ENCODE measurements at regions not wholly inside any gene's neighbourhood (a gene's known extent, or its start where the extent isn't known, plus 50 kb on each side); places are given as distances from the start of the nearest gene placed in this dataset.
A peak's percentile ranks its signal among the peaks of the same experiment; 100 is the strongest.

DNA sequence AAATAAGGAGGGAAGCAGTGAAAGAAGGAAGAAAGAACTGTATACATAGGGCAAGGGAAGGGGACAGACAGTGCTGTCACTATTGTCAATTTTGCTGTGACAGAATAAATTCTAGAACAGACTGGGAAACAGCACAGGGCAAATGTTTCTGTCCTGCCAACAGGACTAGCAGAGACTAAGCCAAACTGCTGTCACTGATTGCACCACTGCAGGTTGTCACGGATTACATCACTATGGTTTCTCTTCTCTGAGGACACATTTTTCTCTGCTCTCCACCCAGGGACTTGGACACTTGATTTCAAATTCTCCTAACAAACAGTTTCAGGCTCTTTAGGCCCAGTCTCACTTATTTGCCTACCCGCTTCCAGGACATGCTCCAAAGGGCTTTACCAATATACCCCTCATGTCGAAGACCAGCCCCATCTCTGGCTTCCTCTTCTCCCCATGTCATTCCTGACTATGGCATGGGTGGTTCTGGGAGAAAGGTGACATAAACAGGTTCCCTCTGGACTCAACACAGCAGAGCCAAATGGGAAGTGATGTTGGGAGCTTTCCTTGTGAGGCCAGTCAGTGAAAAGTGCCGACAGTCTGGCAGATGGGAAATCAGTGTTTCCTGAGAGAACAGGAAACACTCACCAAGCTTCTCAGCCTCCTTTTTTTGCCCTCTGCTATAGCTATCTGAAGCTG is 70.2 kb upstream of the ST3GAL6 start:
- in situ Hi-C loops (cut with HindIII; ENCODE audit: extremely low pct_ligation_motif_present, low pct_unique_long_range_greater_than_20kb) = no loop called here
- Histone ChIP-seq H4K20me1 (ENCODE audit: insufficient read depth, low read length) (no peaks in the 10 kb centered on the region), H3K4me2 (ENCODE audit: low read depth, low read length) (peak overlapping the region; percentile 44), H3K36me3 (replicated peaks in 1 of 2; ENCODE audit: control insufficient read depth in 1 of 2, insufficient read depth in 2 of 2, low read length in 2 of 2) (no peaks in the 10 kb centered on the region), H3K79me2 (ENCODE audit: insufficient read depth, low read length) (no peaks in the 10 kb centered on the region), H3K9ac (ENCODE audit: insufficient read depth, low read depth, low read length) (no peak overlapping the region), H3K4me3 (replicated peaks in 1 of 3; ENCODE audit: insufficient read depth in 1 of 3, low read depth in 2 of 3, low read length in 3 of 3) (peak overlapping the region in 1 of 3 experiments; percentile 2; a peak in 1 of 6 replicates), H2AFZ (ENCODE audit: low read length) (no peak overlapping the region), H3K27me3 (ENCODE audit: control insufficient read depth in 1 of 2, insufficient read depth in 2 of 2, low read length in 2 of 2) (no peaks in the 10 kb centered on the region; a peak in 1 of 5 replicates), H3K9me3 (ENCODE audit: low read length) (no peaks in the 10 kb centered on the region), H3K4me1 (ENCODE audit: insufficient read depth, low read length) (peaks cover 21% of the 10 kb centered on the region), H3K27ac (ENCODE audit: extremely low read length, insufficient read depth, low read length) (no peak overlapping the region)
- intact Hi-C loops (cut with micrococcal nuclease; ENCODE audit: unreplicated experiment) = loop anchor here (5.0 kb wide), 2 partner anchors 39 to 89 kb away; no protein-coding TSS in a partner anchor
- FAIRE-seq (no peak), ATAC-seq (peak; percentile 90), DNase-seq (ENCODE audit: low spot score) (peak; percentile 12)
- BruUV-seq (replicated peaks) = no TSS peak
- 13% methylated on average over 4 of the region's 4 CpGs for WGBS (ENCODE audit: low lambda C conversion rate)
- CTCF ChIA-PET (ENCODE audit: low intra/inter-chr PET ratio, low total read pairs) = no interaction called here
- POLR2A ChIA-PET = no interaction called here
- peak; percentile 62 for TF ChIP-seq CEBPG (CRISPR knock-in tag; IDR thresholded peaks at IDR 0.05)
- no peak for TF ChIP-seq ZNF350 (CRISPR knock-in tag; IDR thresholded peaks at IDR 0.05; ENCODE audit: borderline replicate concordance, low read depth)
- peak in 1 of 2 experiments; percentile 69; a peak in 2 of 4 replicates for TF ChIP-seq ATF4 (CRISPR knock-in tag; IDR thresholded peaks at IDR 0.05)
- peak; percentile 85 for TF ChIP-seq CEBPB (IDR thresholded peaks at IDR 0.05; ENCODE audit: borderline replicate concordance, low read depth, low read length)
- TF ChIP-seq ZKSCAN5 (CRISPR knock-in tag; IDR thresholded peaks at IDR 0.05) = no peak

GRCh38 chr3:98695796-98696195 is 67.3 kb upstream of the ST3GAL6 start:
- H3K4me3 ChIP-seq (replicated peaks in 1 of 3; ENCODE audit: insufficient read depth in 1 of 3, low read depth in 2 of 3, low read length in 3 of 3) = no peak overlapping the region
- DNase-seq (ENCODE audit: low spot score) = no peak
- POLR2A ChIA-PET = no interaction called here
- no peaks in the 10 kb centered on the region for H3K36me3 ChIP-seq (replicated peaks in 1 of 2; ENCODE audit: control insufficient read depth in 1 of 2, insufficient read depth in 2 of 2, low read length in 2 of 2)
- no peak overlapping the region for H3K27ac ChIP-seq (ENCODE audit: extremely low read length, insufficient read depth, low read length)
- H3K4me1 ChIP-seq (ENCODE audit: insufficient read depth, low read length) = peaks cover 18% of the 10 kb centered on the region
- BruUV-seq (replicated peaks) = no TSS peak
- CTCF ChIA-PET (ENCODE audit: low intra/inter-chr PET ratio, low total read pairs) = no interaction called here
- H3K9ac ChIP-seq (ENCODE audit: insufficient read depth, low read depth, low read length) = no peak overlapping the region
- H2AFZ ChIP-seq (ENCODE audit: low read length) = no peak overlapping the region
- no peaks in the 10 kb centered on the region; a peak in 1 of 5 replicates for H3K27me3 ChIP-seq (ENCODE audit: control insufficient read depth in 1 of 2, insufficient read depth in 2 of 2, low read length in 2 of 2)
- H3K79me2 ChIP-seq (ENCODE audit: insufficient read depth, low read length) = no peaks in the 10 kb centered on the region
- FAIRE-seq = no peak
- no peaks in the 10 kb centered on the region for H4K20me1 ChIP-seq (ENCODE audit: insufficient read depth, low read length)
- in situ Hi-C loops (cut with HindIII; ENCODE audit: extremely low pct_ligation_motif_present, low pct_unique_long_range_greater_than_20kb) (no loop called here), intact Hi-C loops (cut with micrococcal nuclease; ENCODE audit: unreplicated experiment) (no loop called here)
- no peak overlapping the region for H3K4me2 ChIP-seq (ENCODE audit: low read depth, low read length)
- ATAC-seq = no peak
- no peaks in the 10 kb centered on the region for H3K9me3 ChIP-seq (ENCODE audit: low read length)
- TF ChIP-seq, protein P1, sequence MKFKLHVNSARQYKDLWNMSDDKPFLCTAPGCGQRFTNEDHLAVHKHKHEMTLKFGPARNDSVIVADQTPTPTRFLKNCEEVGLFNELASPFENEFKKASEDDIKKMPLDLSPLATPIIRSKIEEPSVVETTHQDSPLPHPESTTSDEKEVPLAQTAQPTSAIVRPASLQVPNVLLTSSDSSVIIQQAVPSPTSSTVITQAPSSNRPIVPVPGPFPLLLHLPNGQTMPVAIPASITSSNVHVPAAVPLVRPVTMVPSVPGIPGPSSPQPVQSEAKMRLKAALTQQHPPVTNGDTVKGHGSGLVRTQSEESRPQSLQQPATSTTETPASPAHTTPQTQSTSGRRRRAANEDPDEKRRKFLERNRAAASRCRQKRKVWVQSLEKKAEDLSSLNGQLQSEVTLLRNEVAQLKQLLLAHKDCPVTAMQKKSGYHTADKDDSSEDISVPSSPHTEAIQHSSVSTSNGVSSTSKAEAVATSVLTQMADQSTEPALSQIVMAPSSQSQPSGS (CRISPR knock-in tag; IDR thresholded peaks at IDR 0.05) = no peak
- no peak for TF ChIP-seq ZNF878 (CRISPR knock-in tag; IDR thresholded peaks at IDR 0.05)
- no peak for TF ChIP-seq KAT2B (IDR thresholded peaks at IDR 0.05; ENCODE audit: borderline replicate concordance, low read depth, low read length)
- no peak for TF ChIP-seq ARNTL (CRISPR knock-in tag; IDR thresholded peaks at IDR 0.05)
- no peak for TF ChIP-seq EED (CRISPR knock-in tag; IDR thresholded peaks at IDR 0.05)
- TF ChIP-seq, protein P2, sequence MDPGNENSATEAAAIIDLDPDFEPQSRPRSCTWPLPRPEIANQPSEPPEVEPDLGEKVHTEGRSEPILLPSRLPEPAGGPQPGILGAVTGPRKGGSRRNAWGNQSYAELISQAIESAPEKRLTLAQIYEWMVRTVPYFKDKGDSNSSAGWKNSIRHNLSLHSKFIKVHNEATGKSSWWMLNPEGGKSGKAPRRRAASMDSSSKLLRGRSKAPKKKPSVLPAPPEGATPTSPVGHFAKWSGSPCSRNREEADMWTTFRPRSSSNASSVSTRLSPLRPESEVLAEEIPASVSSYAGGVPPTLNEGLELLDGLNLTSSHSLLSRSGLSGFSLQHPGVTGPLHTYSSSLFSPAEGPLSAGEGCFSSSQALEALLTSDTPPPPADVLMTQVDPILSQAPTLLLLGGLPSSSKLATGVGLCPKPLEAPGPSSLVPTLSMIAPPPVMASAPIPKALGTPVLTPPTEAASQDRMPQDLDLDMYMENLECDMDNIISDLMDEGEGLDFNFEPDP (CRISPR knock-in tag; conservative IDR thresholded peaks at IDR 0.05) = no peak
- no peak for TF ChIP-seq SATB2 (CRISPR knock-in tag; IDR thresholded peaks at IDR 0.05)
- TF ChIP-seq GABPB1 (CRISPR knock-in tag; IDR thresholded peaks at IDR 0.05) = no peak
- TF ChIP-seq, protein P3, sequence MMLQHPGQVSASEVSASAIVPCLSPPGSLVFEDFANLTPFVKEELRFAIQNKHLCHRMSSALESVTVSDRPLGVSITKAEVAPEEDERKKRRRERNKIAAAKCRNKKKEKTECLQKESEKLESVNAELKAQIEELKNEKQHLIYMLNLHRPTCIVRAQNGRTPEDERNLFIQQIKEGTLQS (CRISPR knock-in tag; IDR thresholded peaks at IDR 0.05) = no peak

Data from HepG2 (cell line).